Gastrocnemius medialis (tissue), 4 donors: ENCODE measurements at regions not wholly inside any gene's neighbourhood (a gene's known extent, or its start where the extent isn't known, plus 50 kb on each side); places are given as distances from the start of the nearest gene placed in this dataset.

ENCODE experiments used
- ATAC-seq, 2 donors: fragments of 150-250 bp; one replicate each; pipeline ENCODE4 v1.9.1; 2016
- DNase-seq, 2 donors: peaks; one replicate each; pipeline ENCODE4 v3.0.0-alpha.2; 2019
- H3K27ac ChIP-seq, 4 donors: fragments of 200-600 bp; sonication (generic); 1 replicate in 1 of 4; 2 replicates in 3 of 4; pipeline ENCODE4 v1.5.1; 2016 to 2018; ENCODE audit warnings: mild to moderate bottlenecking in 2 of 4, moderate library complexity in 1 of 4
- H3K27me3 ChIP-seq, 3 donors: fragments of 200-600 bp; sonication (generic) in 2 of 3; 1 replicate in 1 of 3; 2 replicates in 2 of 3; pipeline versions ENCODE4 v1.5.1 to v1.6.0; 2016 to 2019; ENCODE audit warnings: mild to moderate bottlenecking in 1 of 3, moderate library complexity in 1 of 3
- H3K36me3 ChIP-seq, 2 donors: fragments of 200-600 bp; sonication (generic) in 1 of 2; one replicate each; pipeline ENCODE4 v1.5.1; 2017 to 2018
- H3K4me1 ChIP-seq, 2 donors: fragments of 200-600 bp; sonication (generic) in 1 of 2; one replicate each; pipeline ENCODE4 v1.5.1; 2016 to 2017; ENCODE audit warnings: mild to moderate bottlenecking in 2 of 2
- H3K4me3 ChIP-seq, 4 donors: fragments of 200-600 bp; sonication (generic) in 3 of 4; 1 replicate in 1 of 4; 2 replicates in 3 of 4; pipeline ENCODE4 v1.5.1; 2016 to 2019; ENCODE audit warnings: mild to moderate bottlenecking in 2 of 4
- H3K9me3 ChIP-seq, 3 donors: fragments of 200-600 bp; sonication (generic) in 2 of 3; 1 replicate in 1 of 3; 2 replicates in 2 of 3; pipeline ENCODE4 v1.5.1; 2016 to 2019
- POLR2A ChIP-seq, 2 donors: fragments of 450-650 bp; IDR thresholded peaks; one replicate each; pipeline ENCODE4 v1.6.1; 2017; ENCODE audit warnings: antibody characterized with exemption in 2 of 2, mild to moderate bottlenecking in 2 of 2, moderate library complexity in 2 of 2
- in situ Hi-C, 4 donors: fragments of 200-750 bp; cut with MboI; loops; one replicate each; pipeline versions ENCODE4 v1.15.0 to v1.8.0; 2017; ENCODE audit warnings: low sequenced_read_pairs in 4 of 4
- intact Hi-C: fragments of 100-400 bp; cut with DNase I; formaldehyde crosslinking; loops from one replicate; pipeline ENCODE4 v1.15.1; 2023; ENCODE audit warnings: low total_unique reads
- TF ChIP-seq, protein P1 (sequence below), 5 experiments: fragments of 450-650 bp in 3 of 5; fragments of 200-600 bp in 2 of 5; sonication (generic) in 2 of 5; IDR thresholded peaks in 4 of 5; conservative IDR thresholded peaks in 1 of 5; 1 replicate in 4 of 5; 2 replicates in 1 of 5; pipeline ENCODE4 v1.5.1; 2016 to 2019; ENCODE audit warnings: antibody characterized with exemption in 5 of 5, mild to moderate bottlenecking in 3 of 5, moderate library complexity in 3 of 5

- peaks cover 41 to 66% (median 48%) of the 10 kb centered on the region in 3 donors for H3K27me3 ChIP-seq
- no peak for TF ChIP-seq POLR2A (IDR thresholded peaks at IDR 0.05)
- TF ChIP-seq, protein P1, sequence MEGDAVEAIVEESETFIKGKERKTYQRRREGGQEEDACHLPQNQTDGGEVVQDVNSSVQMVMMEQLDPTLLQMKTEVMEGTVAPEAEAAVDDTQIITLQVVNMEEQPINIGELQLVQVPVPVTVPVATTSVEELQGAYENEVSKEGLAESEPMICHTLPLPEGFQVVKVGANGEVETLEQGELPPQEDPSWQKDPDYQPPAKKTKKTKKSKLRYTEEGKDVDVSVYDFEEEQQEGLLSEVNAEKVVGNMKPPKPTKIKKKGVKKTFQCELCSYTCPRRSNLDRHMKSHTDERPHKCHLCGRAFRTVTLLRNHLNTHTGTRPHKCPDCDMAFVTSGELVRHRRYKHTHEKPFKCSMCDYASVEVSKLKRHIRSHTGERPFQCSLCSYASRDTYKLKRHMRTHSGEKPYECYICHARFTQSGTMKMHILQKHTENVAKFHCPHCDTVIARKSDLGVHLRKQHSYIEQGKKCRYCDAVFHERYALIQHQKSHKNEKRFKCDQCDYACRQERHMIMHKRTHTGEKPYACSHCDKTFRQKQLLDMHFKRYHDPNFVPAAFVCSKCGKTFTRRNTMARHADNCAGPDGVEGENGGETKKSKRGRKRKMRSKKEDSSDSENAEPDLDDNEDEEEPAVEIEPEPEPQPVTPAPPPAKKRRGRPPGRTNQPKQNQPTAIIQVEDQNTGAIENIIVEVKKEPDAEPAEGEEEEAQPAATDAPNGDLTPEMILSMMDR (IDR thresholded peaks at IDR 0.05 in 4 of 5, conservative IDR thresholded peaks at IDR 0.05 in 1 of 5) = no peak
- H3K4me3 ChIP-seq = peak overlapping the region in 1 of 4 donors; percentile 21
- no peaks in the 10 kb centered on the region for H3K36me3 ChIP-seq
- no peaks in the 10 kb centered on the region for H3K4me1 ChIP-seq
- in situ Hi-C loops = no loop called here
- DNase-seq (no peak), ATAC-seq (peak in 1 of 2 donors; percentile 53)
- H3K9me3 ChIP-seq = no peaks in the 10 kb centered on the region
- no peak overlapping the region for H3K27ac ChIP-seq
- intact Hi-C loops = no loop called here
Observed at GRCh38 chr17:79406316-79406715, 204.5 kb downstream of the RBFOX3 start.

DNA sequence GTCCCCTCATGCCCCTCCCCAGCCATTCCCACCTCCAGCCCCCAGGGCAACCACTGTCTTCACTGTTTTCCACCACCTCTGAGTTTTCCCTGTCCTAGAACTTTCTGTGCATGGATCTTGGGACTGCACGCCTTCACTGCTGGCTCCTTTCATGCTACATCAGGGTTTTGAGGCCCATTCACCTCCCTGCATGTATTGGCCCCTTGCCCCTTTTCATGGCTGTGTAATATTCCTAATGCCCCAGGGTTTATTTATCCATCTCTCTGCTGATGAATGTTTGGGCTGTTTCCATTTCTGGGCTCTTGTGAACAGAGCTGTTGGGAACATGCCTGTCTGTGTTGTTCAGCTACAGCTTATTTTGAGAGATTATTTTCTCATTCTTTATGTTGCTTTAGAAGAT, 205.0 kb downstream of the RBFOX3 start:
- ATAC-seq = no peak
- H3K27me3 ChIP-seq = peaks cover 41 to 65% (median 47%) of the 10 kb centered on the region in 3 donors
- H3K9me3 ChIP-seq = no peaks in the 10 kb centered on the region
- TF ChIP-seq, protein P1 (IDR thresholded peaks at IDR 0.05 in 4 of 5, conservative IDR thresholded peaks at IDR 0.05 in 1 of 5) = no peak
- TF ChIP-seq POLR2A (IDR thresholded peaks at IDR 0.05) = no peak
- H3K27ac ChIP-seq = no peak overlapping the region
- H3K36me3 ChIP-seq = no peaks in the 10 kb centered on the region
- intact Hi-C loops (no loop called here), in situ Hi-C loops (no loop called here)
- peaks cover 0 to 2% of the 10 kb centered on the region in 2 donors for H3K4me1 ChIP-seq
- DNase-seq = no peak
- no peak overlapping the region for H3K4me3 ChIP-seq

GRCh38 chr17:79404136-79404911, 206.5 kb downstream of the RBFOX3 start:
- peaks cover 56 to 72% (median 59%) of the 10 kb centered on the region in 3 donors for H3K27me3 ChIP-seq
- H3K36me3 ChIP-seq = no peaks in the 10 kb centered on the region
- H3K4me1 ChIP-seq = peaks cover 0 to 4% of the 10 kb centered on the region in 2 donors
- ATAC-seq (no peak), DNase-seq (no peak)
- TF ChIP-seq POLR2A (IDR thresholded peaks at IDR 0.05) = no peak
- TF ChIP-seq, protein P1 (IDR thresholded peaks at IDR 0.05 in 4 of 5, conservative IDR thresholded peaks at IDR 0.05 in 1 of 5) = no peak
- H3K4me3 ChIP-seq = no peak overlapping the region
- H3K27ac ChIP-seq = no peak overlapping the region
- in situ Hi-C loops (no loop called here), intact Hi-C loops (no loop called here)
- no peaks in the 10 kb centered on the region for H3K9me3 ChIP-seq

- no peak for ATAC-seq
- H3K4me1 ChIP-seq = peaks cover 0 to 4% of the 10 kb centered on the region in 2 donors
- in situ Hi-C loops (no loop called here), intact Hi-C loops (no loop called here)
- TF ChIP-seq, protein P1 (IDR thresholded peaks at IDR 0.05 in 4 of 5, conservative IDR thresholded peaks at IDR 0.05 in 1 of 5) = no peak
- TF ChIP-seq POLR2A (IDR thresholded peaks at IDR 0.05) = no peak
- no peak for DNase-seq
- no peak overlapping the region for H3K4me3 ChIP-seq
- H3K9me3 ChIP-seq = no peaks in the 10 kb centered on the region
- H3K36me3 ChIP-seq = no peaks in the 10 kb centered on the region
- no peak overlapping the region for H3K27ac ChIP-seq
- H3K27me3 ChIP-seq = peaks cover 64 to 70% (median 70%) of the 10 kb centered on the region in 3 donors
Observed at GRCh38 chr17:79401704-79402674, 208.9 kb downstream of the RBFOX3 start.
